ENCODE measurements at regions not wholly inside any gene's neighbourhood (a gene's known extent, or its start where the extent isn't known, plus 50 kb on each side); places are given as distances from the start of the nearest gene placed in this dataset.

GRCh38 chr5:63175850-63176249 lies 597.2 kb downstream of the LRRC70 start:
- DNase-seq = no peak

GRCh38 chr5:63170486-63170885 lies 591.9 kb downstream of the LRRC70 start:
- DNase-seq = no peak

DNA sequence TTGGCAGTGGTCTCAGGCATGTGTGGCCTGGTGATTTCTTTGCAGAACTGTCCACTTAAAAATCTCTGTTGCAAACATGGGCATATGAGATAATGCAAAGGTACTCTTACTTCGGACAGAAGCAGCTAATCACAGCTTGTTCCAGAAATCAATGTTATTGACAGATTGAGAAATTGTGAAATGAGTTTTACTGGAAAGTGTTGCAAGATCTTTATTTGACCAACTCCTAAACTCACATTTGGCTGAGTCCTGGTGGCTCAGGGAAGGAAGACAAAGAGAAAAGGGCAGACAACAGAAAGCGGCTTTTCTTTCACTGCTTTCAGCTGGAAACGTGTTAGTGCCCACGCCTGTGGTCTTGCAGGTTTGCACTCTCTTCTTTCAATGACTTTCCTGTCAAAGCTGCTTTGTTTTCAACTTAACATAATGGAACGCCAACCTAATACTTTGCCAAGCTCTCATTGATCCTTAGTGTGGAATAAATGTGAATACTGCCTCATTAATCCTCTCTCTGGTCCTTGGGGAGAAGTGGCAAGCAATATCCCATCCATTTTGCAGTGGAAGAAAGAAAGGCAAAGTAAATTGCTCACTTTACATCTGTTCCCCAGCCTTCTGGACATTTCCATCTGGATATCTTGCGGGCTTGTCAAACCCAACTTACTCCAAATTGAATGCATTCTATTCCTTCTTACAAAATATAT lies 586.4 kb downstream of the LRRC70 start:
- DNase-seq = no peak

GRCh38 chr5:63164339-63164738 lies 585.7 kb downstream of the LRRC70 start:
- no peak for DNase-seq

DNA sequence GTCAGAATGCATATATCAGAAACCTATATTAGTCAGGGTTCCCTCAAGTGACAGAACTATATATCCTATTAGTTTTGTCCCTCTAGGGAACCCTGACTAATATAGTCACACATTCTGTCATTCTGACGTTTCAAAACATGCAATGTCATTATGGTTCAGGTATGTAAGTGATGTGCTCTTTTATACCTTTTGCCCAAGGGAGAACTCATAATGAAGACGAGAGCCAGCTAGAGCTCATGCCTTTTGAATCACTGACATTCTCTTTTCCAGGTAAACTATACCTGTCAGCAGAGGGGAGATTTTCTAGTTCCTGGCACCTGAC lies 576.7 kb downstream of the LRRC70 start:
- no peak for DNase-seq

DNA sequence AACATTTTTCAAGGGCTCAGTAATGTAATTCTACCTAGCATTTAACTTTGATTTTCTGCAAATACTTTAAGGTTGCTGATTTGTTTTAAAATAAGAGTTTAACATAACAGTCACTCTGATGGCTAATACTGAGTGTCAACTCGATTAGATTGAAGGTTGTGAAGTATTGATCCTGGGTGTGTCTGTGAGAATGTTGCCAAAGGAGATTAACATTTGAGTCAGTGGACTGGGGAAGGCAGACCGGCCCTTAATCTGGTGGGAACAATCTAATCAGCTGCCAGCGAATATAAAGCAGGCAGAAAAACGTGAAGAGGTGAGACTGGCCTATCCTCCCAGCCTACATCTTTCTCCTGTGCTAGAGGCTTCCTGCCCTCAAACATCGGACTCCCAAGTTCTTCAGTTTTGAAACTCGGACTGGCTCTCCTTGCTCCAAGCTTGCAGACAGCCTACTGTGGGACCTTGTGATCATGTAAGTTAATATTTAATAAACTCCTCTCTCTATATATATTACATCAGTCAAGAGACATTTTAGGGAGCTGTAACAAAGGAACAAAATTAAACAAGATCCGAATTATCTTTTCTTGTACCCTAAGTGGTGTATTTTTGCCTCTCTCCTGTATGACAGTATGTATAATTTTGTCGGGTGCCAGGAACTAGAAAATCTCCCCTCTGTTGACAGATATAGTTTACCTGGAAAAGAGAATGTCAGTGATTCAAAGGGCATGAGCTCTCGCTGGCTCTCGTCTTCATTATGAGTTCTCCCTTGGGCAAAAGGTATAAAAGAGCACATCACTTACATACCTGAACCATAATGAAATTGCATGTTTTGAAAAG lies 576.1 kb downstream of the LRRC70 start:
- no peak for DNase-seq

DNA sequence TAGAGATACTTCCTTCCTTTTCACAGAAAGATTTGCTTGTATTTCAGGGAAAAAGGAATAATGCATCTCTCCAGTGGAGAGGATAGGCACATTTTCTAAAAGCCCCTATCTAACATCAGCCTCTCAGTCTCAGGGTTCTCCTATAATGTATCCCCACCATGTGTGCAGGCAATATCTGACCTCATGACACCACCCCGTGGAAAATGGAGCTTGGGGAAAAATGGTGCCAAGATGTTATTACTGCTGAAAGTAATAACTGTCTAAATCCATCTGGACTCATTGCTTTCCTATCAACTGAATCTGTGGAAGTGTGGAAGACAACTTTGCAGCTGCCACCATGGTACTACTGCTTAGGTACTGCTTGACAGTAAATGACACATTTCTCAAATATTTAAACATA lies 574.3 kb downstream of the LRRC70 start:
- no peak for DNase-seq

- DNase-seq = no peak
Observed at GRCh38 chr5:63145167-63145566, 566.5 kb downstream of the LRRC70 start.

GRCh38 chr5:63141591-63141990 lies 563.0 kb downstream of the LRRC70 start:
- DNase-seq = no peak

- DNase-seq = no peak
Observed at GRCh38 chr5:63135291-63135690, 556.7 kb downstream of the LRRC70 start.

- DNase-seq = no peak
Observed at GRCh38 chr5:63131626-63132285, 553.1 kb downstream of the LRRC70 start.

DNA sequence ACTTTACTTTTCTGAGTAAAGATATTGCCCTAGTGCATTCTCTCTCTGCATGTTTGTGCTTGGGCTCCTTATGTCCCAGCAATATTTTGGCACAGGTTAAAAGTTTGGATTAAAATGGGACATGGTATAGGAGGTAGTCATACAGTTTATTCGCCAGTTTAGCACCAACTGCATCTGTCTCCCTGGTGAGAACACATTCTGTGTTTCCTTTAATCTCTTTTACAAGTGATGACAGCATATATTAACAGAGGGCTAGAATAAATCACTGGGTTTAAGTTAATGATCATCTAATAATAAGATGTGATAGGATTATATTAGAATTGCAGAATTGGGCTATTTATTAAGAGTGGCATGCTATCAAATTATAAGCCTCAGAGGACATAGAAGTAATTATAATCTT lies 550.1 kb downstream of the LRRC70 start:
- DNase-seq = no peak

GRCh38 chr5:63128018-63128417 lies 549.4 kb downstream of the LRRC70 start:
- no peak for DNase-seq

- no peak for DNase-seq
Observed at GRCh38 chr5:63127054-63127453, 548.4 kb downstream of the LRRC70 start.

DNA sequence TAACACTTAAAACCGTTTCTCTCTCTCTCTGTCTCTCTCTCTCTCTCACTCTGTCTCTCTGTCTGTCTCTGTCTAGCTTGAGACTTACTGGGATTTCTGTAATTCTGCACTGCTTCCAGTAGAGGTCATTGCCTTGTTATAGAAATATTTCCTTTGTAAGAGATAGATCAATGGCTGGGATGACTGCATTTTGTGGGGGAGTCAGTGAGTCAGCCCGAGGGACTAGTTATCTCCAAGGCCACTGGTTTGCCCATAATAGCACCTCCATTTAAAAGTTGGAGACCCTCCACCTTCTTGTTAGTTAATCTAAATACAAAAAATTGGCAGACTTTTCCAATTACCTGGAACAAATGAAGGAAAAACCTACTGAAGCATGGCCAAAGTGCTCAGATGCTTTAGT lies 547.2 kb downstream of the LRRC70 start:
- no peak for DNase-seq

GRCh38 chr5:63125392-63125791 lies 546.8 kb downstream of the LRRC70 start:
- DNase-seq = no peak

DNA sequence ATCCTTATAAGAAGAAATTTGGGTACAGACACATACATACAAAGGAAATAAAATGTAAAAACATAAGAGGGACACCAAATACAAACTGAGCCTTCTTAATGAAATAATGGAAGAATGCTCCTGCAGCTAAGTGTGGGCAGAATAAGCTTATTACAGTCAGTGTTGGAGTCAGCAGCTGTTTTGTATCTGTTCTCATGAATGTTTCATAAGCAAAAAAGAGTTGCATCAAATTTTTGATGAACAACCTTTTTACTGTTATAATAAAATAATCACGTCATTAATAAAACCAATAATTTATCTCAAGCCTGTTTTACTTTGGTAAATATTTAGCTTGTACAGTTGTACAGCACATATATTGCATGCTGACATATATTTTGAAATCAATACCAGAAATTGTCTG lies 545.6 kb downstream of the LRRC70 start:
- DNase-seq = no peak

GRCh38 chr5:63121471-63121870 lies 542.9 kb downstream of the LRRC70 start:
- no peak for DNase-seq

DNA sequence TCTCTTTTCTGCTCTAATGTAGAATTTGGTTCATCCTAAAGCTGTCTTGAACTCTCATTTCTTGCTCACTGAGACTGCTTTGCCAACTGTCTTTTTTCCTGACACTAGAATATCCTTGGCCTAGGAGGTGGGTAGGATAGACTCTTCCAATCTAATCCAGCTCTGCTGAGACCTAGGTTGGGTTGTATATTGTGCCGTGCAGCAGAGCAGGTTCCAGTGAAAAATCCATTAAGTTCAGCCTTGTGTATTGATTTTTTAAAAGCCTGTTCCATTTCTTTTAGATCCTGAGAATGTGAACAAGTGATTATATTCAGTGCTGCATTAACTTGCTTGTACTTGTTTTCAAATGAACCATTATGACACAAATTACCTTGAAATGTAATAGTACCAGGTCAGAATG lies 539.6 kb downstream of the LRRC70 start:
- no peak for DNase-seq

- no peak for DNase-seq
Observed at GRCh38 chr5:63111891-63112290, 533.3 kb downstream of the LRRC70 start.

DNA sequence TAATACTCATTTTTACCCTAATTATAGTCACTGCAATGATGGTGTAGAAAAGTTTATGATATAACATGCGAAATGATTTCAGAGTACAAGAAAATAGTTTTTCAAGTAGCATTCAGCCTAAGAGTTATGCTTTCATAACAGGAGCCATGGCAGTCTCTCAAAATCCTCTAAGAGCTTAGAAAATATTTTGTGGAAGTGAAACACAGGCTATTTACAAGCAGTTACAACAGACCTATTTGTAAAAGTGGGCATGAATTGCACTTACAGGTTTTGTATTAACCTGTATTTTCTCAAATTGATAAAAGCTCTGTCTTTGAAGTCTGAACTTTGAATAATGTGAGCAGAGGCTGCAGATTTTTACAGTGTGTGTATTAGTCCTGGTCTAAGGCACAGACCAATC lies 523.3 kb downstream of the LRRC70 start:
- no peak for DNase-seq

DNA sequence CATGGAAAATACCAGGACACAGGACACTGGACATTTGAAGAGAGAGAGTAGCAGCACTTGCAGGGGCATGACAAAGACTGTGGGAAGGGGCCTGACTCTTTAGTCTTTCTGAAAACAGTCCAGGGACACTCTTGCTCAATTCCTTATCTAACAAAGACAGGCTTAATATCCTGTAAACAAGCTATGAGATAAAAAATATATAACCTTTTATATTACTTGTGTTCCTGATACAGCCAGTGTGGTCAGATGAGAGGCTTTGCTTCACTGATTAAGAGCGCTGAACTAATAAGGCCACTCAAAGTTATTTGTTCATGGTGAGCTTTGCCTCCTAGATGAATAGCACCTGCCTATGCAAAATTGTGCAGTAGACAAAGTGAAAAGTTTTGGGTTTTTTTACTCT lies 518.7 kb downstream of the LRRC70 start:
- DNase-seq = no peak

DNA sequence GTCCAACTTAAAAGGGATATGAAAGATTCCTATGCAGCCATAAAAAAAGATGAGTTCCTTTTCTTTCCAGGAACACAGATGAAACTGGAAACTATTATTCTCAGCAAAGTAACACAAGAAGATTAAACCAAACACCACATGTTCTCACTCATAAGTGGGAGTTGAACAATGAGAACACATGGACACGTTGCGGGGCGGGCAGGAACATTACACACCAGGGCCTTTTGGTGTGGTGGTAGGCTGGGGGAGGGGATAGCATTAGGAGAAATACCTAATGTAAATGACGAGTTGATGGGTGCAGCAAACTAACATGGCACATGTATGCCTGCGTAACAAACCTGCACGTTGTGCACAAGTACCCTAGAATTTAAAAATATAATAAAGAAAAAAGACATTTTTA lies 516.1 kb downstream of the LRRC70 start:
- no peak for DNase-seq

DNA sequence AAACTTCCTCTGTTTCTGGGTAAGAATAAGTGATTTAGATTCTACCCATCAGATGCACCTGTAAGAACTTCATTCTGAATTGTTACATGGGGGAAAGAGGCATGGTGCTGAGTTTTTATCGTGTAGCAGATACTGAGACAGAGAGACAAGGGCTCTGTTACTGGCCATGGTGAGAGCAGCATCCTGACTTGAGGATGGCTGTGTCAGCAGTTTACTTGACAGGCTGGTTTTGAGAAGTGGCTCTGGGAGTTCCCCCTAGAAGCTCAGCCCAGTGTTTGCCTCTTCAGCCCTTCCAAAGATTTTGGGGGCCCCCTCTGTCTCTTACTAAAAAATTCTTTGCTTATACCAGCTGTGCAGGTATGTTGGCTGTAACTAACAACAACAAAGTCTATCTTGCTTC lies 510.5 kb downstream of the LRRC70 start:
- DNase-seq = no peak

All from NCI-H226 (cell line).